SK-N-SH treated with all-trans-retinoic acid at 6 μM for 48 hours (cell line): ENCODE measurements at regions not wholly inside any gene's neighbourhood (a gene's known extent, or its start where the extent isn't known, plus 50 kb on each side); places are given as distances from the start of the nearest gene placed in this dataset.

Experiments used
- OSR1 ChIP-seq: fragments of 250-450 bp; sonication (Bioruptor Pico); IDR thresholded peaks from 2 replicates; pipeline ENCODE4 v1.8.0; 2022; ENCODE audit warnings: moderate library complexity, mild to moderate bottlenecking, inconsistent platforms
- ZFP30 ChIP-seq: fragments of 450-650 bp; formaldehyde crosslinking; IDR thresholded peaks from 2 replicates; pipeline ENCODE4 v1.5.0; 2022; ENCODE audit warnings: mild to moderate bottlenecking, moderate library complexity
- ZNF565 ChIP-seq: fragments of 450-650 bp; formaldehyde crosslinking; conservative IDR thresholded peaks from 2 replicates; pipeline ENCODE4 v1.5.0; 2020; ENCODE audit warnings: low read depth, mild to moderate bottlenecking, moderate library complexity
- TF ChIP-seq, protein P1 (sequence below): fragments of 250-450 bp; sonication (Bioruptor Pico); IDR thresholded peaks from 2 replicates; pipeline ENCODE4 v1.5.0; 2020; ENCODE audit warnings: mild to moderate bottlenecking, moderate library complexity
- TF ChIP-seq, protein P2 (sequence below): fragments of 250-450 bp; sonication (Bioruptor Pico); IDR thresholded peaks from 2 replicates; pipeline ENCODE4 v1.5.1; 2021; ENCODE audit warnings: mild to moderate bottlenecking, moderate library complexity

DNA sequence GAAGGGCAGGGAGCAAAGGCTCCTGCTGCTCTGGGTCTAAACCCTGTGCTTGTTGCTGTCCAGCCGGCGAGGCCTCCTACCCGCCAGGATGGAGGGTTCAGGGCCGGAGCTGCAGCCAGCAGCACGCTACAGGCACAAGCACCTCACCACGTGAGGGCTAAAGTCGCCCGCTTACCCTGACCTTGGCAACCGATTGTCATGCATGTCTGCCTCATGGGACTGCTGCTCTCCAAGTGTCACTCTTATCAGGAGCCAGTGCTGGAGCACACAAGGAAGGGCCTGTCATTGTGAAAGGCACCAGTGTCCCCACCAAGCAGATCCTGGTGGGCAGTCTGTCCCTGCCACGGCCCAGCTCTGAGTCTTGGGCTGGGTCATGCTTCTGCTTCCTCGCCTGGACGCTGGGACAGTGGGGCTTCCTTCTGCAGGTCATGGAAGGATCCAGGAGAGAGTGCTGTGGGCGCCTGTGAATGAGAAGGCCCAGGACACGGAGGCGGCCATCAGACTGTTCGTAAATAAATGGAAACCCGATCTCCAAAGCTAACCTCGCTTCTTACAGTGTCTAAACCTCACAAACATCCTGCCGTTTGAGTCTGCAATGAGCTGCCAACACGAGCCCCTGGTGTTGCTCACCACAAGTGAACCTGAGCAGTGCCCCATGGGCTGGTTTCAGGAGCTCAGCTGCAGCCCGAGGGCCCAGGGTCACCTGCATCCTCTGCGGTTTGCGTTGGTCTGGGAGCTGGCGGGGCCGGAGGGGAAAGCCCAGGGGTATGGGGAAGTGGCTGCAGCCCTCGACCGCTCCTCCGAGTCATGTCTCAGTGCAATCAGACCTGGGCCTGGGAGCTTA is 58.2 kb upstream of the RXRA start:
- TF ChIP-seq ZFP30 (CRISPR knock-in tag) (no peak), ZNF565 (CRISPR knock-in tag) (no peak), OSR1 (CRISPR knock-in tag) (no peak)
- TF ChIP-seq, protein P1, sequence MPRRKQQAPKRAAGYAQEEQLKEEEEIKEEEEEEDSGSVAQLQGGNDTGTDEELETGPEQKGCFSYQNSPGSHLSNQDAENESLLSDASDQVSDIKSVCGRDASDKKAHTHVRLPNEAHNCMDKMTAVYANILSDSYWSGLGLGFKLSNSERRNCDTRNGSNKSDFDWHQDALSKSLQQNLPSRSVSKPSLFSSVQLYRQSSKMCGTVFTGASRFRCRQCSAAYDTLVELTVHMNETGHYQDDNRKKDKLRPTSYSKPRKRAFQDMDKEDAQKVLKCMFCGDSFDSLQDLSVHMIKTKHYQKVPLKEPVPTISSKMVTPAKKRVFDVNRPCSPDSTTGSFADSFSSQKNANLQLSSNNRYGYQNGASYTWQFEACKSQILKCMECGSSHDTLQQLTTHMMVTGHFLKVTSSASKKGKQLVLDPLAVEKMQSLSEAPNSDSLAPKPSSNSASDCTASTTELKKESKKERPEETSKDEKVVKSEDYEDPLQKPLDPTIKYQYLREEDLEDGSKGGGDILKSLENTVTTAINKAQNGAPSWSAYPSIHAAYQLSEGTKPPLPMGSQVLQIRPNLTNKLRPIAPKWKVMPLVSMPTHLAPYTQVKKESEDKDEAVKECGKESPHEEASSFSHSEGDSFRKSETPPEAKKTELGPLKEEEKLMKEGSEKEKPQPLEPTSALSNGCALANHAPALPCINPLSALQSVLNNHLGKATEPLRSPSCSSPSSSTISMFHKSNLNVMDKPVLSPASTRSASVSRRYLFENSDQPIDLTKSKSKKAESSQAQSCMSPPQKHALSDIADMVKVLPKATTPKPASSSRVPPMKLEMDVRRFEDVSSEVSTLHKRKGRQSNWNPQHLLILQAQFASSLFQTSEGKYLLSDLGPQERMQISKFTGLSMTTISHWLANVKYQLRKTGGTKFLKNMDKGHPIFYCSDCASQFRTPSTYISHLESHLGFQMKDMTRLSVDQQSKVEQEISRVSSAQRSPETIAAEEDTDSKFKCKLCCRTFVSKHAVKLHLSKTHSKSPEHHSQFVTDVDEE (CRISPR knock-in tag) = no peak
- TF ChIP-seq, protein P2, sequence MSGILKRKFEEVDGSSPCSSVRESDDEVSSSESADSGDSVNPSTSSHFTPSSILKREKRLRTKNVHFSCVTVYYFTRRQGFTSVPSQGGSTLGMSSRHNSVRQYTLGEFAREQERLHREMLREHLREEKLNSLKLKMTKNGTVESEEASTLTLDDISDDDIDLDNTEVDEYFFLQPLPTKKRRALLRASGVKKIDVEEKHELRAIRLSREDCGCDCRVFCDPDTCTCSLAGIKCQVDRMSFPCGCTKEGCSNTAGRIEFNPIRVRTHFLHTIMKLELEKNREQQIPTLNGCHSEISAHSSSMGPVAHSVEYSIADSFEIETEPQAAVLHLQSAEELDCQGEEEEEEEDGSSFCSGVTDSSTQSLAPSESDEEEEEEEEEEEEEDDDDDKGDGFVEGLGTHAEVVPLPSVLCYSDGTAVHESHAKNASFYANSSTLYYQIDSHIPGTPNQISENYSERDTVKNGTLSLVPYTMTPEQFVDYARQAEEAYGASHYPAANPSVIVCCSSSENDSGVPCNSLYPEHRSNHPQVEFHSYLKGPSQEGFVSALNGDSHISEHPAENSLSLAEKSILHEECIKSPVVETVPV (CRISPR knock-in tag) = no peak
